ENCODE measurements at regions not wholly inside any gene's neighbourhood (a gene's known extent, or its start where the extent isn't known, plus 50 kb on each side); places are given as distances from the start of the nearest gene placed in this dataset.

GRCh38 chrX:113009837-113010236 lies 169.2 kb upstream of the AMOT start:
- no peak overlapping the region for H3K4me3 ChIP-seq (ENCODE audit: low read depth, low read length)
- TF ChIP-seq CTCF (IDR thresholded peaks at IDR 0.05; ENCODE audit: insufficient read depth, low read depth, low read length, missing control alignments), result no peak
- no peak for DNase-seq (ENCODE audit: low read depth)

DNA sequence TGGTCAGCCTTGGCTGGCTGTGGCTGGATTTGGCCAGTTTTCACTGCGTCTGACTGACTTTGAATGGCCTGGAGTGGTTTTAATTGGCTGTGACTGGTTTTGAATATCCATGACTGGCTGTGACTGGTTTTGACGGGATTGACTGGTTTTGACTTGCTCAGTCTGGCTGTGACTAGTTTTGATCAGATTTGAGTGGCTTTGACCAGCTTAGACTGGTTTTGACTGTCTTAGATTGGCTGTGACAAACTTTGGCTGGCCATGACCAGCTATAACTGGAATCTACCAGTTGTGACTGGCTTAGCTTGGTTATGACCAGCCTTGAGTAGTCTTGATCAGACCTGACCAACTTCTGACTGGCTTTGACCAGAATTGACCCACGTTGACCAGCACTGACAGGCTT lies 168.4 kb upstream of the AMOT start:
- TF ChIP-seq CTCF (IDR thresholded peaks at IDR 0.05; ENCODE audit: insufficient read depth, low read depth, low read length, missing control alignments), result no peak
- H3K4me3 ChIP-seq (ENCODE audit: low read depth, low read length), result no peak overlapping the region
- DNase-seq (ENCODE audit: low read depth), result no peak

DNA sequence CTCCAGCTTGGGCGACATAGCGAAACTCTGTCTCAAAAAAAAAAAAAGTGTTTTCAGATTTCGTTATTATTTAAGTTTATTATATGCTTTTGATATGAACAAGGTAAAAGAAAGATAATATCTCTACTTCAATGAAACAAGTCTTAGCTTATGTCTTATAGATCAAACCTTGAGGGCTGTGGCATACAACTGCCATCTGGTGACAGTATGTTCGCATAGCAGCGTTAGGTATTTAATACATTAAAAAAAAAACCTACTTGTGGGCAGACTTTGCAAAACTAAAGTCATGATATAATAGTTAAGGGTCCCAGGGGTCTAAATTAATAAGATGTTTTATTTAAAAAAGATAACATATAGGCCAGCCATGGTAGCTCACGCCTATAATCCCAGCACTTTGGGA lies 161.2 kb upstream of the AMOT start:
- TF ChIP-seq CTCF (IDR thresholded peaks at IDR 0.05; ENCODE audit: insufficient read depth, low read depth, low read length, missing control alignments), result no peak
- no peak for DNase-seq (ENCODE audit: low read depth)
- no peak overlapping the region for H3K4me3 ChIP-seq (ENCODE audit: low read depth, low read length)

GRCh38 chrX:112997991-112998390 lies 157.4 kb upstream of the AMOT start:
- DNase-seq (ENCODE audit: low read depth), result no peak
- H3K4me3 ChIP-seq (ENCODE audit: low read depth, low read length), result no peak overlapping the region
- TF ChIP-seq CTCF (IDR thresholded peaks at IDR 0.05; ENCODE audit: insufficient read depth, low read depth, low read length, missing control alignments), result no peak

DNA sequence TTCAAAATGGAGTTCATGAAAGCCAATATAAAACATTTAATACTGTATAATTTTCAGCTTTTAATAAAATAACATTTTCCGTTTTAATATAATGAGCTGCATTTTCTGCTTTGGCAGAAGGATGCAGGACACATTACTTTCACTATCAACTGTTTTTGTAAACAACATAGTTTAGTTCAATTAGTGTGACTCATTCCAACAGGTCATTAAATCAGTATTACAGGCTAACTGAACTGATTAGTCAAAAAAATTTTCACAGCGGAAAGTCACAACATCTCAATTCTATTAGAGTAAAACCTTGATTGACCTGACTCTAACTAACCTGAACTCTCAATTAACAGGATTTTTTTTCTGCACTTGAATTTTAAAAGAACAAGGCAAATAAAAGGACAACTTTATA lies 151.2 kb upstream of the AMOT start:
- no peak overlapping the region for H3K4me3 ChIP-seq (ENCODE audit: low read depth, low read length)
- no peak for TF ChIP-seq CTCF (IDR thresholded peaks at IDR 0.05; ENCODE audit: insufficient read depth, low read depth, low read length, missing control alignments)
- no peak for DNase-seq (ENCODE audit: low read depth)

DNA sequence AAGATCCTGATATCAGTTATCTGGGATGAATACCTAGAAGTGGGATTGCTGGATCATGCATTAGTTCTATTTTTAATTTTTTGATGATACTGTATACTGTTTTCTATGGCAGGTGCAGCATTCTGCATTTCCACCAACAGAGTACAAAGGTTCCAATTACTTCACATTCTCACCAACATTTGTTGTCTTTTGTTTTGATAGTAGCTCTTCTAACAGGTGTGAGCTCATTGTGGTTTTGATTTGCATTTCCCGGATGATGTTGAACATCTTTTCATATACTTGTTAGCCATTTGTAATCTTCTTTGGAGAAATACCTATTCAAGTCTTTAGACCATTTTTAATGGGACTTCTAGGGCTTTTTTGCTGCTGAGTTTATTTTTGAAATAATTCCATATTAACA lies 139.2 kb upstream of the AMOT start:
- no peak for TF ChIP-seq CTCF (IDR thresholded peaks at IDR 0.05; ENCODE audit: insufficient read depth, low read depth, low read length, missing control alignments)
- DNase-seq (ENCODE audit: low read depth), result no peak
- no peak overlapping the region for H3K4me3 ChIP-seq (ENCODE audit: low read depth, low read length)

DNA sequence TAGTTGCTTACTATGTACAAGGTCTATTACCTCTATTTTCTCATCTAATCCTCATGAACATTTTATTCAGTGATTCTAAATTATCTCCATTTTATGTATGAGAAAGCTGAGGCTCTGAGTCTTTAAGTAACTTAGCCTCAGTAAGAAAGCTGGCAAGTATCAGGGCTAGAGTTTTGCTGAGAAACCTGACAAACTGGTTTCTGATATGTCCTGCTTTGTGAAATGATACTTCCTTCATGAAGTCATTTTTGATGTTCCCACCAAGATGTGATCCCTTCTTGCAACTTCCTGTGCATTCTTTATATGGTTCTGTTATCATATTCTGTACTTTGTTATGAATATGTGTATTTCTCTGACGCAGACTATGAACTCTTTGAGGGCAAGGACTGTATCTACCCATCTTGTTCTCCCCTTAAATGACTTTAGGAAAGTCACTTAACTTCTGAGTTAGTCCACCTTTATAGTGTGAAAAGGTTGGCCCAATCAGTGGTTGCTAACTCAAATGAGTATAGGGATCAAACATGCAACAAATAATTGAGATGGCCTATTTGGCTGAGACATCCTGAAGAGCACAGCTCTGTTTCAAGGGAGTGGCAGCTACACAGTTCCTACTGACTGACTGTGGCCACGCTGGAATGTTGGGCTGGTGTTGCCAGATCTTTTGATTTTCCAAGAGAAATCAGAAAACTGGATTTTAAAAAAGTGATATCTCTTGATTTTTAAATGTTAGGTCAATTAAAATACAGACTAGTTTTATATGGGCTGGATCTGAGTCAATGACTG lies 127.9 kb upstream of the AMOT start:
- no peak for TF ChIP-seq CTCF (IDR thresholded peaks at IDR 0.05; ENCODE audit: insufficient read depth, low read depth, low read length, missing control alignments)
- no peak for DNase-seq (ENCODE audit: low read depth)
- H3K4me3 ChIP-seq (ENCODE audit: low read depth, low read length), result no peak overlapping the region
